WTC11 (cell line): ENCODE measurements at regions not wholly inside any gene's neighbourhood (a gene's known extent, or its start where the extent isn't known, plus 50 kb on each side); places are given as distances from the start of the nearest gene placed in this dataset.

ENCODE experiments used
- ELF4 ChIP-seq: sonication (generic); formaldehyde crosslinking; IDR thresholded peaks from 2 replicates; pipeline ENCODE4 v1.8.1; 2022; ENCODE audit warnings: low read depth, mild to moderate bottlenecking, moderate library complexity, missing genetic modification reagents
- SOX15 ChIP-seq: fragments of 250-450 bp; sonication (Bioruptor Pico); IDR thresholded peaks from 2 replicates; pipeline ENCODE4 v1.9.0; 2021; ENCODE audit warnings: mild to moderate bottlenecking
- SP1 ChIP-seq: sonication (generic); formaldehyde crosslinking; conservative IDR thresholded peaks from 2 replicates; pipeline ENCODE4 v1.8.1; 2022; ENCODE audit warnings: missing genetic modification reagents
- TF ChIP-seq, protein P1 (sequence below): sonication (generic); formaldehyde crosslinking; IDR thresholded peaks from 2 replicates; pipeline ENCODE4 v1.8.1; 2023; ENCODE audit warnings: mild to moderate bottlenecking, missing genetic modification reagents, borderline replicate concordance
- TF ChIP-seq, protein P2 (sequence below): fragments of 200-600 bp; IDR thresholded peaks from 2 replicates; pipeline ENCODE4 v1.8.0; 2022; ENCODE audit warnings: antibody characterized with exemption
- TF ChIP-seq, protein P3 (sequence below): sonication (generic); formaldehyde crosslinking; IDR thresholded peaks from 2 replicates; pipeline ENCODE4 v1.8.0; 2023; ENCODE audit warnings: missing genetic modification reagents, mild to moderate bottlenecking, borderline replicate concordance
- TF ChIP-seq, protein P4 (sequence below): sonication (generic); formaldehyde crosslinking; IDR thresholded peaks from 2 replicates; pipeline ENCODE4 v1.8.0; 2022; ENCODE audit warnings: mild to moderate bottlenecking, missing genetic modification reagents
- TF ChIP-seq, protein P5 (sequence below): sonication (generic); formaldehyde crosslinking; conservative IDR thresholded peaks from 2 replicates; pipeline ENCODE4 v1.8.1; 2023; ENCODE audit warnings: mild to moderate bottlenecking, low read depth, missing genetic modification reagents, moderate library complexity
- TF ChIP-seq, protein P6 (sequence below): fragments of 250-450 bp; sonication (Bioruptor Pico); IDR thresholded peaks from 2 replicates; pipeline ENCODE4 v1.9.0; 2021; ENCODE audit warnings: mild to moderate bottlenecking

DNA sequence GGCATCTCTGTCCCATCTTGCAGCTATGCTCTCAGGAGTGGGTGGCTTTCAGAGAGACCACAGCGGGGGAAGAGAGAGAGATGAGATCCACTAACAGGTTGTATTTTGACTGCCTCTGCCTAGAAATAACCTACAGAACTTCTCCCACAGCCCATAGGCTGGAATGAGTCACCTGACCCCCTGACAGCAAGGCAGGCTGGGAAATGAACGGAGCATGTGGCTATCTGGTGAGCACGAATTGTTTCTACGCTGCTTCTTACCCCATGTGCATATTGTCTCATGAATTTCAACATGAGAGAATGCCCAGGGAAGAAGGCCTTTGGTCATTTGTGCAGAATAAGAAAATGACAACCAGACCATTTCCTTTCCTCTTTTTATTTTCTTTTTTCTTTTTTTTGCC lies 151.3 kb downstream of the SNX10 start:
- TF ChIP-seq, protein P1, sequence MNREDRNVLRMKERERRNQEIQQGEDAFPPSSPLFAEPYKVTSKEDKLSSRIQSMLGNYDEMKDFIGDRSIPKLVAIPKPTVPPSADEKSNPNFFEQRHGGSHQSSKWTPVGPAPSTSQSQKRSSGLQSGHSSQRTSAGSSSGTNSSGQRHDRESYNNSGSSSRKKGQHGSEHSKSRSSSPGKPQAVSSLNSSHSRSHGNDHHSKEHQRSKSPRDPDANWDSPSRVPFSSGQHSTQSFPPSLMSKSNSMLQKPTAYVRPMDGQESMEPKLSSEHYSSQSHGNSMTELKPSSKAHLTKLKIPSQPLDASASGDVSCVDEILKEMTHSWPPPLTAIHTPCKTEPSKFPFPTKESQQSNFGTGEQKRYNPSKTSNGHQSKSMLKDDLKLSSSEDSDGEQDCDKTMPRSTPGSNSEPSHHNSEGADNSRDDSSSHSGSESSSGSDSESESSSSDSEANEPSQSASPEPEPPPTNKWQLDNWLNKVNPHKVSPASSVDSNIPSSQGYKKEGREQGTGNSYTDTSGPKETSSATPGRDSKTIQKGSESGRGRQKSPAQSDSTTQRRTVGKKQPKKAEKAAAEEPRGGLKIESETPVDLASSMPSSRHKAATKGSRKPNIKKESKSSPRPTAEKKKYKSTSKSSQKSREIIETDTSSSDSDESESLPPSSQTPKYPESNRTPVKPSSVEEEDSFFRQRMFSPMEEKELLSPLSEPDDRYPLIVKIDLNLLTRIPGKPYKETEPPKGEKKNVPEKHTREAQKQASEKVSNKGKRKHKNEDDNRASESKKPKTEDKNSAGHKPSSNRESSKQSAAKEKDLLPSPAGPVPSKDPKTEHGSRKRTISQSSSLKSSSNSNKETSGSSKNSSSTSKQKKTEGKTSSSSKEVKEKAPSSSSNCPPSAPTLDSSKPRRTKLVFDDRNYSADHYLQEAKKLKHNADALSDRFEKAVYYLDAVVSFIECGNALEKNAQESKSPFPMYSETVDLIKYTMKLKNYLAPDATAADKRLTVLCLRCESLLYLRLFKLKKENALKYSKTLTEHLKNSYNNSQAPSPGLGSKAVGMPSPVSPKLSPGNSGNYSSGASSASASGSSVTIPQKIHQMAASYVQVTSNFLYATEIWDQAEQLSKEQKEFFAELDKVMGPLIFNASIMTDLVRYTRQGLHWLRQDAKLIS, result no peak
- TF ChIP-seq SP1 (CRISPR knock-in tag) (no peak), ELF4 (no peak), SOX15 (CRISPR knock-in tag) (no peak)
- TF ChIP-seq, protein P2, sequence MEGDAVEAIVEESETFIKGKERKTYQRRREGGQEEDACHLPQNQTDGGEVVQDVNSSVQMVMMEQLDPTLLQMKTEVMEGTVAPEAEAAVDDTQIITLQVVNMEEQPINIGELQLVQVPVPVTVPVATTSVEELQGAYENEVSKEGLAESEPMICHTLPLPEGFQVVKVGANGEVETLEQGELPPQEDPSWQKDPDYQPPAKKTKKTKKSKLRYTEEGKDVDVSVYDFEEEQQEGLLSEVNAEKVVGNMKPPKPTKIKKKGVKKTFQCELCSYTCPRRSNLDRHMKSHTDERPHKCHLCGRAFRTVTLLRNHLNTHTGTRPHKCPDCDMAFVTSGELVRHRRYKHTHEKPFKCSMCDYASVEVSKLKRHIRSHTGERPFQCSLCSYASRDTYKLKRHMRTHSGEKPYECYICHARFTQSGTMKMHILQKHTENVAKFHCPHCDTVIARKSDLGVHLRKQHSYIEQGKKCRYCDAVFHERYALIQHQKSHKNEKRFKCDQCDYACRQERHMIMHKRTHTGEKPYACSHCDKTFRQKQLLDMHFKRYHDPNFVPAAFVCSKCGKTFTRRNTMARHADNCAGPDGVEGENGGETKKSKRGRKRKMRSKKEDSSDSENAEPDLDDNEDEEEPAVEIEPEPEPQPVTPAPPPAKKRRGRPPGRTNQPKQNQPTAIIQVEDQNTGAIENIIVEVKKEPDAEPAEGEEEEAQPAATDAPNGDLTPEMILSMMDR, result no peak
- TF ChIP-seq, protein P3, sequence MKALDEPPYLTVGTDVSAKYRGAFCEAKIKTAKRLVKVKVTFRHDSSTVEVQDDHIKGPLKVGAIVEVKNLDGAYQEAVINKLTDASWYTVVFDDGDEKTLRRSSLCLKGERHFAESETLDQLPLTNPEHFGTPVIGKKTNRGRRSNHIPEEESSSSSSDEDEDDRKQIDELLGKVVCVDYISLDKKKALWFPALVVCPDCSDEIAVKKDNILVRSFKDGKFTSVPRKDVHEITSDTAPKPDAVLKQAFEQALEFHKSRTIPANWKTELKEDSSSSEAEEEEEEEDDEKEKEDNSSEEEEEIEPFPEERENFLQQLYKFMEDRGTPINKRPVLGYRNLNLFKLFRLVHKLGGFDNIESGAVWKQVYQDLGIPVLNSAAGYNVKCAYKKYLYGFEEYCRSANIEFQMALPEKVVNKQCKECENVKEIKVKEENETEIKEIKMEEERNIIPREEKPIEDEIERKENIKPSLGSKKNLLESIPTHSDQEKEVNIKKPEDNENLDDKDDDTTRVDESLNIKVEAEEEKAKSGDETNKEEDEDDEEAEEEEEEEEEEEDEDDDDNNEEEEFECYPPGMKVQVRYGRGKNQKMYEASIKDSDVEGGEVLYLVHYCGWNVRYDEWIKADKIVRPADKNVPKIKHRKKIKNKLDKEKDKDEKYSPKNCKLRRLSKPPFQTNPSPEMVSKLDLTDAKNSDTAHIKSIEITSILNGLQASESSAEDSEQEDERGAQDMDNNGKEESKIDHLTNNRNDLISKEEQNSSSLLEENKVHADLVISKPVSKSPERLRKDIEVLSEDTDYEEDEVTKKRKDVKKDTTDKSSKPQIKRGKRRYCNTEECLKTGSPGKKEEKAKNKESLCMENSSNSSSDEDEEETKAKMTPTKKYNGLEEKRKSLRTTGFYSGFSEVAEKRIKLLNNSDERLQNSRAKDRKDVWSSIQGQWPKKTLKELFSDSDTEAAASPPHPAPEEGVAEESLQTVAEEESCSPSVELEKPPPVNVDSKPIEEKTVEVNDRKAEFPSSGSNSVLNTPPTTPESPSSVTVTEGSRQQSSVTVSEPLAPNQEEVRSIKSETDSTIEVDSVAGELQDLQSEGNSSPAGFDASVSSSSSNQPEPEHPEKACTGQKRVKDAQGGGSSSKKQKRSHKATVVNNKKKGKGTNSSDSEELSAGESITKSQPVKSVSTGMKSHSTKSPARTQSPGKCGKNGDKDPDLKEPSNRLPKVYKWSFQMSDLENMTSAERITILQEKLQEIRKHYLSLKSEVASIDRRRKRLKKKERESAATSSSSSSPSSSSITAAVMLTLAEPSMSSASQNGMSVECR (CRISPR knock-in tag), result no peak
- TF ChIP-seq, protein P4, sequence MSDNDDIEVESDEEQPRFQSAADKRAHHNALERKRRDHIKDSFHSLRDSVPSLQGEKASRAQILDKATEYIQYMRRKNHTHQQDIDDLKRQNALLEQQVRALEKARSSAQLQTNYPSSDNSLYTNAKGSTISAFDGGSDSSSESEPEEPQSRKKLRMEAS (CRISPR knock-in tag), result no peak
- TF ChIP-seq, protein P5, sequence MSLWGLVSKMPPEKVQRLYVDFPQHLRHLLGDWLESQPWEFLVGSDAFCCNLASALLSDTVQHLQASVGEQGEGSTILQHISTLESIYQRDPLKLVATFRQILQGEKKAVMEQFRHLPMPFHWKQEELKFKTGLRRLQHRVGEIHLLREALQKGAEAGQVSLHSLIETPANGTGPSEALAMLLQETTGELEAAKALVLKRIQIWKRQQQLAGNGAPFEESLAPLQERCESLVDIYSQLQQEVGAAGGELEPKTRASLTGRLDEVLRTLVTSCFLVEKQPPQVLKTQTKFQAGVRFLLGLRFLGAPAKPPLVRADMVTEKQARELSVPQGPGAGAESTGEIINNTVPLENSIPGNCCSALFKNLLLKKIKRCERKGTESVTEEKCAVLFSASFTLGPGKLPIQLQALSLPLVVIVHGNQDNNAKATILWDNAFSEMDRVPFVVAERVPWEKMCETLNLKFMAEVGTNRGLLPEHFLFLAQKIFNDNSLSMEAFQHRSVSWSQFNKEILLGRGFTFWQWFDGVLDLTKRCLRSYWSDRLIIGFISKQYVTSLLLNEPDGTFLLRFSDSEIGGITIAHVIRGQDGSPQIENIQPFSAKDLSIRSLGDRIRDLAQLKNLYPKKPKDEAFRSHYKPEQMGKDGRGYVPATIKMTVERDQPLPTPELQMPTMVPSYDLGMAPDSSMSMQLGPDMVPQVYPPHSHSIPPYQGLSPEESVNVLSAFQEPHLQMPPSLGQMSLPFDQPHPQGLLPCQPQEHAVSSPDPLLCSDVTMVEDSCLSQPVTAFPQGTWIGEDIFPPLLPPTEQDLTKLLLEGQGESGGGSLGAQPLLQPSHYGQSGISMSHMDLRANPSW (CRISPR knock-in tag), result no peak
- TF ChIP-seq, protein P6, sequence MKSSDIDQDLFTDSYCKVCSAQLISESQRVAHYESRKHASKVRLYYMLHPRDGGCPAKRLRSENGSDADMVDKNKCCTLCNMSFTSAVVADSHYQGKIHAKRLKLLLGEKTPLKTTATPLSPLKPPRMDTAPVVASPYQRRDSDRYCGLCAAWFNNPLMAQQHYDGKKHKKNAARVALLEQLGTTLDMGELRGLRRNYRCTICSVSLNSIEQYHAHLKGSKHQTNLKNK (CRISPR knock-in tag), result no peak
